ENCODE measurements at regions not wholly inside any gene's neighbourhood (a gene's known extent, or its start where the extent isn't known, plus 50 kb on each side); places are given as distances from the start of the nearest gene placed in this dataset.

DNA sequence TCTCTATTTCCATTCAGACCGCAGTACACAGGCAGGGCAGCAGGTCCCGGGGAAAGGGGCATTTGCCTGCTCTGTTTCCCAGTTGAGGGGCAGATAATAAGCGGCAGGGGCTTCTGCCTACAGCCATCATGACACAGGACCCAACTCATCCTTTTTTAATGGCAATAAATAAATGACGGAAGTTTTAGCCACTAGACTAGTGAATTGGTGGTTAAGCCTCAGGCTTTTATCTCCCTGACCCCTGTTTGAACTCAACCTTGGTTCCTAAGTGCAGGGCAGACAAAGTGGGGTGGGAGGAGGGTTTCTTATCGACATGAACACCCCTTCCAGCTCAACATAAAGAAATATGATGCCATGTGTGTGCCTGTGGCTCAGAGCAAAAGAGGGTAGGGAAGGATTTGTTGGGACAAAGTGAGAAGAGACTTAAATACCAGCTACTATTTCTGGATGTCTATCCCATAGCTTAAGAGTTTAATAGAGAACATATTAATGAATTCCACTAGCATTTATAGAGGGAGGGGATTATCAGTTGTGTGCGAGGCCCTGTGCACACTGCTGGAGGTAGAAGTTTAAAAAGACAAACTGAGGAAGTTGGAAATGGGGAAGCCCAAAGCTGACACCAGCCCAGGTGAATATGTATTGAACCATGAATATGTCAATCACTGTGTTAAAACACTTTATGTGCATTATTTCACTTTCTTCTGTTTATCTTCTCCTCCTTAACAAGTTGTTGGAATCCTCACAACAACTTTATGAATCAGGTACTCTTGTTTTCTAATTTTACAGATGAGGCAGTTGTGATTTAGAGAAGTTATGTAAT, 939.4 kb downstream of the MCTP2 start:
- TF ChIP-seq POLR2A (IDR thresholded peaks at IDR 0.05) = no peak
- TF ChIP-seq, protein P1, sequence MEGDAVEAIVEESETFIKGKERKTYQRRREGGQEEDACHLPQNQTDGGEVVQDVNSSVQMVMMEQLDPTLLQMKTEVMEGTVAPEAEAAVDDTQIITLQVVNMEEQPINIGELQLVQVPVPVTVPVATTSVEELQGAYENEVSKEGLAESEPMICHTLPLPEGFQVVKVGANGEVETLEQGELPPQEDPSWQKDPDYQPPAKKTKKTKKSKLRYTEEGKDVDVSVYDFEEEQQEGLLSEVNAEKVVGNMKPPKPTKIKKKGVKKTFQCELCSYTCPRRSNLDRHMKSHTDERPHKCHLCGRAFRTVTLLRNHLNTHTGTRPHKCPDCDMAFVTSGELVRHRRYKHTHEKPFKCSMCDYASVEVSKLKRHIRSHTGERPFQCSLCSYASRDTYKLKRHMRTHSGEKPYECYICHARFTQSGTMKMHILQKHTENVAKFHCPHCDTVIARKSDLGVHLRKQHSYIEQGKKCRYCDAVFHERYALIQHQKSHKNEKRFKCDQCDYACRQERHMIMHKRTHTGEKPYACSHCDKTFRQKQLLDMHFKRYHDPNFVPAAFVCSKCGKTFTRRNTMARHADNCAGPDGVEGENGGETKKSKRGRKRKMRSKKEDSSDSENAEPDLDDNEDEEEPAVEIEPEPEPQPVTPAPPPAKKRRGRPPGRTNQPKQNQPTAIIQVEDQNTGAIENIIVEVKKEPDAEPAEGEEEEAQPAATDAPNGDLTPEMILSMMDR (IDR thresholded peaks at IDR 0.05) = no peak

All from uterus (tissue), 2 donors.